K562 (cell line): ENCODE measurements at regions not wholly inside any gene's neighbourhood (a gene's known extent, or its start where the extent isn't known, plus 50 kb on each side); places are given as distances from the start of the nearest gene placed in this dataset.
A peak's percentile ranks its signal among the peaks of the same experiment; 100 is the strongest.

ENCODE experiments used
- ATAC-seq: fragments of 200-7000 bp; cut with Tn5 transposase; 3 replicates; pipeline ENCODE4 v1.9.1; 2020; ENCODE audit warnings: moderate library complexity
- BruUV-seq: library from RNA; stranded (reverse); fragments of 400-500 nt; replicated peaks from 2 replicates; lab custom pipeline; 2021; lab: Mats Ljungman, UMichigan
- CTCF ChIA-PET: fragments of 300-600 bp; formaldehyde crosslinking; extraction: SDS; loops from one replicate; lab custom pipeline; 2021; ENCODE audit warnings: low intra/inter-chr PET ratio; lab: Yijun Ruan, JAX
- POLR2A ChIA-PET: fragments of 300-600, 350-650 bp; sonication (Branson Sonifier 250); formaldehyde crosslinking; extraction: SDS; loops from one replicate; lab custom pipeline; 2021; ENCODE audit warnings: antibody characterized with exemption, inconsistent platforms; lab: Yijun Ruan, JAX
- DNase-seq, 4 experiments: peaks; one replicate each; pipeline versions ENCODE4 v3.0.0 to v3.0.0-alpha.2; 2011 to 2018; ENCODE audit warnings: low spot score in 3 of 4, mixed read lengths in 3 of 4; ENCODE audit errors: extremely low read depth in 1 of 4
- FAIRE-seq: peaks from 2 replicates; lab custom pipeline; 2011; peaks lifted over from hg19 to GRCh38; lab: Jason Lieb, UNC
- H2AFZ ChIP-seq: 2 replicates; pipeline ENCODE4 v1.6.0; 2011; ENCODE audit warnings: low read depth, low read length, control low read depth, inconsistent platforms
- H3K27ac ChIP-seq: fragments of 200-600 bp; 3 replicates; pipeline ENCODE4 v1.8.0; 2011; ENCODE audit warnings: low read depth, mild to moderate bottlenecking, control low read depth, inconsistent platforms, low read length, moderate library complexity, mixed read lengths; ENCODE audit errors: extremely low read depth
- H3K27me3 ChIP-seq, 2 experiments: fragments of 300-600 bp in 1 of 2; 2 replicates in 1 of 2; 3 replicates in 1 of 2; pipeline versions ENCODE4 v1.6.0 to v1.8.0; 2011; ENCODE audit warnings: inconsistent platforms in 2 of 2, low read length in 2 of 2, mild to moderate bottlenecking in 1 of 2, mixed read lengths in 1 of 2, moderate library complexity in 1 of 2; ENCODE audit not compliant: control insufficient read depth in 2 of 2, insufficient read depth in 2 of 2
- H3K36me3 ChIP-seq: fragments of 300-600 bp; 3 replicates; pipeline ENCODE4 v1.8.0; 2011; ENCODE audit warnings: mild to moderate bottlenecking, low read length, inconsistent platforms; ENCODE audit not compliant: control insufficient read depth, insufficient read depth
- H3K4me1 ChIP-seq, 2 experiments: fragments of 200-600 bp in 1 of 2; replicated peaks in 1 of 2; 2 replicates in 1 of 2; 3 replicates in 1 of 2; pipeline versions ENCODE4 v1.5.1 to v1.8.0; 2011; ENCODE audit warnings: inconsistent platforms in 2 of 2, low read length in 2 of 2, mild to moderate bottlenecking in 1 of 2, mixed read lengths in 1 of 2, moderate library complexity in 1 of 2; ENCODE audit not compliant: control insufficient read depth in 2 of 2, insufficient read depth in 2 of 2
- H3K4me2 ChIP-seq: 2 replicates; pipeline ENCODE4 v1.6.1; 2011; ENCODE audit warnings: low read length, control low read depth, inconsistent platforms, mixed read lengths; ENCODE audit not compliant: insufficient read depth
- H3K4me3 ChIP-seq: fragments of 200-600 bp; sonication (generic), shearing (Covaris generic); 2 replicates; pipeline ENCODE4 v1.5.1; 2016; ENCODE audit warnings: control low read depth, inconsistent platforms
- H3K79me2 ChIP-seq: fragments of 200-600 bp; 3 replicates; pipeline ENCODE4 v1.8.0; 2011; ENCODE audit warnings: low read length, inconsistent platforms; ENCODE audit not compliant: control insufficient read depth, insufficient read depth
- H3K9ac ChIP-seq, 2 experiments: 2 replicates each; pipeline versions ENCODE4 v1.6.0 to v1.6.1; 2011; ENCODE audit warnings: low read depth in 2 of 2, low read length in 2 of 2, control low read depth in 1 of 2, inconsistent platforms in 1 of 2, mild to moderate bottlenecking in 1 of 2, mixed read lengths in 1 of 2; ENCODE audit not compliant: insufficient read depth in 1 of 2
- H3K9me1 ChIP-seq: one replicate; pipeline ENCODE4 v1.6.0; 2011; ENCODE audit warnings: inconsistent platforms, mild to moderate bottlenecking, low read length, moderate library complexity; ENCODE audit not compliant: control insufficient read depth, insufficient read depth
- H3K9me3 ChIP-seq: replicated peaks from 2 replicates; pipeline ENCODE4 v1.5.1; 2011; ENCODE audit warnings: low read depth, low read length, inconsistent platforms; ENCODE audit not compliant: control insufficient read depth, insufficient read depth
- H4K20me1 ChIP-seq: replicated peaks from 2 replicates; pipeline ENCODE4 v1.6.1; 2011; ENCODE audit warnings: low read length, inconsistent platforms, mixed read lengths; ENCODE audit not compliant: control insufficient read depth, insufficient read depth
- ARNT ChIP-seq, 2 experiments: fragments of 450-650 bp; IDR thresholded peaks; 2 replicates each; pipeline ENCODE4 v1.6.1; 2016; ENCODE audit warnings: mild to moderate bottlenecking in 1 of 2
- ATF3 ChIP-seq, 2 experiments: fragments of 450-650 bp in 1 of 2; sonication (generic) in 1 of 2; formaldehyde crosslinking in 1 of 2; IDR thresholded peaks in 1 of 2; conservative IDR thresholded peaks in 1 of 2; 2 replicates each; pipeline versions ENCODE4 v1.6.1 to v1.8.1; 2016 to 2023; ENCODE audit warnings: mild to moderate bottlenecking in 2 of 2, moderate library complexity in 2 of 2, inconsistent platforms in 1 of 2, missing genetic modification reagents in 1 of 2
- BHLHE40 ChIP-seq: IDR thresholded peaks from 2 replicates; pipeline ENCODE4 v1.6.1; 2011; ENCODE audit warnings: low read length, improper control_type of control experiment
- ETS2 ChIP-seq: IDR thresholded peaks from 2 replicates; pipeline ENCODE4 v1.6.1; 2016; ENCODE audit warnings: borderline replicate concordance, missing genetic modification characterization, mild to moderate bottlenecking, moderate library complexity, missing compliant biosample characterization; ENCODE audit not compliant: poor library complexity, severe bottlenecking
- GTF2A2 ChIP-seq: IDR thresholded peaks from 2 replicates; pipeline ENCODE4 v1.6.1; 2016; ENCODE audit warnings: mild to moderate bottlenecking, missing genetic modification characterization, missing compliant biosample characterization
- IFI16 ChIP-seq: fragments of 250-450 bp; sonication (Bioruptor Pico); IDR thresholded peaks from 2 replicates; pipeline ENCODE4 v2.1.2; 2022; ENCODE audit warnings: mild to moderate bottlenecking, inconsistent platforms
- ILF3 ChIP-seq: fragments of 450-650 bp; IDR thresholded peaks from 2 replicates; pipeline ENCODE4 v1.6.1; 2018; ENCODE audit warnings: antibody characterized with exemption, mild to moderate bottlenecking, moderate library complexity, borderline replicate concordance
- KDM2B ChIP-seq: fragments of 250-450 bp; sonication (Bioruptor Pico); IDR thresholded peaks from 2 replicates; pipeline ENCODE4 v1.8.0; 2021; ENCODE audit warnings: mild to moderate bottlenecking, moderate library complexity
- MITF ChIP-seq: IDR thresholded peaks from 2 replicates; pipeline ENCODE4 v1.6.1; 2014; ENCODE audit warnings: antibody characterized with exemption
- NFATC3 ChIP-seq: fragments of 450-650 bp; IDR thresholded peaks from 2 replicates; pipeline ENCODE4 v1.6.1; 2017; ENCODE audit warnings: mild to moderate bottlenecking
- SMARCB1 ChIP-seq: IDR thresholded peaks from 2 replicates; pipeline ENCODE4 v1.6.1; 2011; ENCODE audit warnings: improper control_type of control experiment, low read depth; ENCODE audit not compliant: insufficient read length
- SRSF1 ChIP-seq: fragments of 200-400 bp; formaldehyde crosslinking; IDR thresholded peaks from 2 replicates; pipeline ENCODE4 v1.6.1; 2017; ENCODE audit warnings: mild to moderate bottlenecking, low read depth, low read length, moderate library complexity
- TAL1 ChIP-seq: fragments of 450-650 bp; IDR thresholded peaks from 2 replicates; pipeline ENCODE4 v1.6.1; 2016; ENCODE audit warnings: mild to moderate bottlenecking
- TRIM28 ChIP-seq: fragments of 450-650 bp; IDR thresholded peaks from 2 replicates; pipeline ENCODE4 v1.6.1; 2017
- U2AF1 ChIP-seq: fragments of 200-400 bp; formaldehyde crosslinking; optimal IDR thresholded peaks from 2 replicates; pipeline ENCODE3; 2017; ENCODE audit warnings: mild to moderate bottlenecking, low read depth, low read length, moderate library complexity
- U2AF2 ChIP-seq: fragments of 200-400 bp; formaldehyde crosslinking; optimal IDR thresholded peaks from 2 replicates; pipeline ENCODE3; 2017; ENCODE audit warnings: low read depth, mild to moderate bottlenecking, low read length
- ZBTB7A ChIP-seq: IDR thresholded peaks from 2 replicates; pipeline ENCODE4 v1.6.1; 2011; ENCODE audit warnings: low read depth, mild to moderate bottlenecking, low read length, moderate library complexity, borderline replicate concordance; ENCODE audit not compliant: control insufficient read depth
- WGBS: fragments of 100-300 bp; shearing (Covaris generic); methylation state at CpG from one replicate; pipeline ENCODE4 v1.1.6; 2016; ENCODE audit warnings: low coverage, mixed read lengths; ENCODE audit not compliant: insufficient coverage; ENCODE audit errors: missing lambda C conversion rate; 5-methylcytosine and 5-hydroxymethylcytosine counted together
- in situ Hi-C: fragments of 300-500 bp; cut with MboI; formaldehyde crosslinking; loops from 4 replicates; pipeline ENCODE4 v1.15.0; 2018; ENCODE audit warnings: inconsistent platforms, mixed read lengths
- intact Hi-C: fragments of 100-400 bp; cut with micrococcal nuclease; formaldehyde crosslinking; loops from 2 replicates; pipeline ENCODE4 v1.14.2; 2022

GRCh38 chr10:21432266-21432665, 93.2 kb downstream of the SKIDA1 start:
- Histone ChIP-seq H3K79me2 (no peaks in the 10 kb centered on the region), H3K4me2 (no peak overlapping the region), H3K9me1 (no peaks in the 10 kb centered on the region), H2AFZ (no peak overlapping the region), H3K27me3 (peaks cover 4 to 19% of the 10 kb centered on the region in 2 experiments; a peak in 4 of 5 replicates), H4K20me1 (no peaks in the 10 kb centered on the region), H3K4me3 (no peak overlapping the region), H3K9me3 (no peaks in the 10 kb centered on the region), H3K36me3 (no peaks in the 10 kb centered on the region), H3K27ac (no peak overlapping the region), H3K4me1 (0 out of 5 replicates have a peak, but pooled peaks cover 0 to 2% of the 10 kb centered on the region in 2 experiments), H3K9ac (no peak overlapping the region)
- no peak for FAIRE-seq
- DNase-seq, result no peak
- BruUV-seq, result no TSS peak
- POLR2A ChIA-PET, result no interaction called here
- in situ Hi-C loops, result no loop called here
- CTCF ChIA-PET, result no interaction called here
- intact Hi-C loops, result no loop called here
- ATAC-seq, result no peak
- 0% methylated on average over 1 of the region's 1 CpG for WGBS
- no peak for TF ChIP-seq ETS2 (tag)
- TF ChIP-seq ARNT (IDR thresholded peaks at IDR 0.05), result no peak
- TF ChIP-seq BHLHE40, result no peak
- no peak for TF ChIP-seq GTF2A2
- no peak for TF ChIP-seq KDM2B (CRISPR knock-in tag)
- no peak for TF ChIP-seq IFI16
- TF ChIP-seq TRIM28, result no peak

GRCh38 chr10:21431799-21432198, 93.7 kb downstream of the SKIDA1 start:
- no TSS peak for BruUV-seq
- Histone ChIP-seq H3K27me3 (peaks cover 4 to 21% of the 10 kb centered on the region in 2 experiments; a peak in 4 of 5 replicates), H3K4me3 (no peak overlapping the region), H3K79me2 (no peaks in the 10 kb centered on the region), H4K20me1 (no peaks in the 10 kb centered on the region), H3K27ac (no peak overlapping the region), H3K36me3 (no peaks in the 10 kb centered on the region), H3K4me1 (0 out of 5 replicates have a peak, but pooled peaks cover 0 to 2% of the 10 kb centered on the region in 2 experiments), H3K9ac (no peak overlapping the region), H2AFZ (no peak overlapping the region), H3K9me3 (no peaks in the 10 kb centered on the region), H3K4me2 (no peak overlapping the region), H3K9me1 (no peaks in the 10 kb centered on the region)
- FAIRE-seq (no peak), ATAC-seq (no peak), DNase-seq (peak in 1 of 4 experiments; percentile 16)
- intact Hi-C loops (no loop called here), in situ Hi-C loops (no loop called here)
- ChIA-PET CTCF (no interaction called here), POLR2A (no interaction called here)
- WGBS, result 7% methylated on average over 2 of the region's 2 CpGs
- TF ChIP-seq ZBTB7A (no peak), SMARCB1 (no peak), SRSF1 (no peak), MITF (no peak), U2AF1 (no peak), ATF3 (IDR thresholded peaks at IDR 0.05) (no peak), ATF3 (CRISPR knock-in tag; conservative IDR thresholded peaks at IDR 0.05) (no peak), U2AF2 (no peak), TAL1 (peak; percentile 55), ILF3 (no peak), NFATC3 (no peak)
